Tibial nerve (tissue), 4 donors: ENCODE measurements at regions not wholly inside any gene's neighbourhood (a gene's known extent, or its start where the extent isn't known, plus 50 kb on each side); places are given as distances from the start of the nearest gene placed in this dataset.

Experiments
- EP300 ChIP-seq, 2 donors: sonication (generic); formaldehyde crosslinking; IDR thresholded peaks; one replicate each; pipeline ENCODE4 v1.6.1; 2017; ENCODE audit warnings: antibody characterized with exemption in 2 of 2, mild to moderate bottlenecking in 1 of 2
- POLR2A ChIP-seq, 2 donors: fragments of 450-650 bp; IDR thresholded peaks; one replicate each; pipeline ENCODE4 v1.6.1; 2017; ENCODE audit warnings: antibody characterized with exemption in 2 of 2, mild to moderate bottlenecking in 2 of 2, moderate library complexity in 2 of 2
- TF ChIP-seq, protein P1 (sequence below), 5 experiments: fragments of 200-600 bp in 3 of 5; fragments of 450-650 bp in 2 of 5; sonication (generic) in 3 of 5; IDR thresholded peaks; one replicate each; pipeline ENCODE4 v1.5.1; 2016 to 2019; ENCODE audit warnings: antibody characterized with exemption in 5 of 5, mild to moderate bottlenecking in 3 of 5, moderate library complexity in 2 of 5

DNA sequence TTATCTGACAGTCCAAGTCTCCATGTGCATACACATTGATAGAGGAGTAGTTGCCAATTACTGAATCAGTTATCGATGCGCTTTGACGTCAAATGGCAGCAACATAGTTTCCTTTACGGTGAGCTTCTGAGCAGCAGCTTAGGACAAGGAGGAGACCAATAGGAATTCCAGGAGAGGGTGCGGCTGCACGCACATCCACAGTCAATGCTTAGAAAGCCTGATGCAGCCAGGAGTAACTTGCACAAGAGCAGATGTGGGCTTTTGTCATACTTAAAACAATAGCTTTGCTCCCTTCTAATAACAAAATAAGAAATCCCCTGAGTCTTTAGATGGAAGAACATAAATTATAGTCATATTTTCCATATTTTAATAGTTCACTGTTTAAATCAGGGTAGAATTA, 442.1 kb downstream of the BCKDHB start:
- TF ChIP-seq, protein P1, sequence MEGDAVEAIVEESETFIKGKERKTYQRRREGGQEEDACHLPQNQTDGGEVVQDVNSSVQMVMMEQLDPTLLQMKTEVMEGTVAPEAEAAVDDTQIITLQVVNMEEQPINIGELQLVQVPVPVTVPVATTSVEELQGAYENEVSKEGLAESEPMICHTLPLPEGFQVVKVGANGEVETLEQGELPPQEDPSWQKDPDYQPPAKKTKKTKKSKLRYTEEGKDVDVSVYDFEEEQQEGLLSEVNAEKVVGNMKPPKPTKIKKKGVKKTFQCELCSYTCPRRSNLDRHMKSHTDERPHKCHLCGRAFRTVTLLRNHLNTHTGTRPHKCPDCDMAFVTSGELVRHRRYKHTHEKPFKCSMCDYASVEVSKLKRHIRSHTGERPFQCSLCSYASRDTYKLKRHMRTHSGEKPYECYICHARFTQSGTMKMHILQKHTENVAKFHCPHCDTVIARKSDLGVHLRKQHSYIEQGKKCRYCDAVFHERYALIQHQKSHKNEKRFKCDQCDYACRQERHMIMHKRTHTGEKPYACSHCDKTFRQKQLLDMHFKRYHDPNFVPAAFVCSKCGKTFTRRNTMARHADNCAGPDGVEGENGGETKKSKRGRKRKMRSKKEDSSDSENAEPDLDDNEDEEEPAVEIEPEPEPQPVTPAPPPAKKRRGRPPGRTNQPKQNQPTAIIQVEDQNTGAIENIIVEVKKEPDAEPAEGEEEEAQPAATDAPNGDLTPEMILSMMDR (IDR thresholded peaks at IDR 0.05): no peak
- TF ChIP-seq EP300 (IDR thresholded peaks at IDR 0.05) (no peak), POLR2A (IDR thresholded peaks at IDR 0.05) (no peak)
